ENCODE measurements at regions not wholly inside any gene's neighbourhood (a gene's known extent, or its start where the extent isn't known, plus 50 kb on each side); places are given as distances from the start of the nearest gene placed in this dataset.

- no peaks in the 10 kb centered on the region for H3K36me3 ChIP-seq (ENCODE audit: insufficient read depth)
- no peak overlapping the region for H3K9ac ChIP-seq
- H3K4me3 ChIP-seq (IDR thresholded peaks at IDR 0.05; ENCODE audit: insufficient read depth, low read depth, low read length), result no peak overlapping the region
- H3K27ac ChIP-seq, result no peak overlapping the region
- H3K4me1 ChIP-seq (ENCODE audit: low read depth, poor library complexity, severe bottlenecking), result no peaks in the 10 kb centered on the region
- no peaks in the 10 kb centered on the region for H3K79me2 ChIP-seq (ENCODE audit: insufficient read depth, low read depth)
- H2AFZ ChIP-seq (ENCODE audit: low read depth), result no peak overlapping the region
- no peak for TF ChIP-seq CTCF (conservative IDR thresholded peaks at IDR 0.05; ENCODE audit: low read depth, low read length)
- H3K4me2 ChIP-seq, result no peak overlapping the region
- H4K20me1 ChIP-seq (ENCODE audit: insufficient read depth), result no peaks in the 10 kb centered on the region
- H3K27me3 ChIP-seq (ENCODE audit: insufficient read depth, low read depth), result no peaks in the 10 kb centered on the region
Measured at GRCh38 chr18:44411262-44411905, 269.3 kb upstream of the SETBP1 start.

DNA sequence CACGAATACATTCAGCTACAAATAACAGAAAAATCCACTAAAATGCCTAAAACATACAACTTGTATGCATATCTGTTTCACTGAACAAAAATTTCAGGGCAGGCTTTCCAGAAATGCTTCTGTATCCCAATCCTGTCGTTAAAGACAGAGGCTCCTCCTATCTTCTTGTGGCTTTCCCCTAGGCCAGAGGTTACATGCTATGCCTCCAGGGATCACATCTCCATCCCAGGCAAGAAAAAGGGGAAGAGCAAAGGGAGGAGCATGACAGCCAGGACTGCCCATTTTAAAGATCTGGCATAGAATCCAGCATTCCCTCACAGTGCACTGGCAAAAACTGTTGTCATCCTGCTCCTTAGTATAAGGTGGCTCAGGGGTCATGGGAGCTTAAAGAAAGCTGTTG lies 268.7 kb upstream of the SETBP1 start:
- Histone ChIP-seq H3K4me1 (ENCODE audit: low read depth, poor library complexity, severe bottlenecking) (no peaks in the 10 kb centered on the region), H4K20me1 (ENCODE audit: insufficient read depth) (no peaks in the 10 kb centered on the region), H3K4me3 (IDR thresholded peaks at IDR 0.05; ENCODE audit: insufficient read depth, low read depth, low read length) (no peak overlapping the region), H3K9ac (no peak overlapping the region), H3K27ac (no peak overlapping the region), H2AFZ (ENCODE audit: low read depth) (no peak overlapping the region), H3K36me3 (ENCODE audit: insufficient read depth) (no peaks in the 10 kb centered on the region), H3K79me2 (ENCODE audit: insufficient read depth, low read depth) (no peaks in the 10 kb centered on the region), H3K27me3 (ENCODE audit: insufficient read depth, low read depth) (no peaks in the 10 kb centered on the region), H3K4me2 (no peak overlapping the region)
- TF ChIP-seq CTCF (conservative IDR thresholded peaks at IDR 0.05; ENCODE audit: low read depth, low read length), result no peak

GRCh38 chr18:44423814-44424644 lies 256.7 kb upstream of the SETBP1 start:
- H3K27me3 ChIP-seq (ENCODE audit: insufficient read depth, low read depth), result no peaks in the 10 kb centered on the region
- H3K27ac ChIP-seq, result no peak overlapping the region
- no peaks in the 10 kb centered on the region for H3K36me3 ChIP-seq (ENCODE audit: insufficient read depth)
- H3K79me2 ChIP-seq (ENCODE audit: insufficient read depth, low read depth), result no peaks in the 10 kb centered on the region
- no peak overlapping the region for H3K4me2 ChIP-seq
- H3K9ac ChIP-seq, result no peak overlapping the region
- H3K4me1 ChIP-seq (ENCODE audit: low read depth, poor library complexity, severe bottlenecking), result no peaks in the 10 kb centered on the region
- H3K4me3 ChIP-seq (IDR thresholded peaks at IDR 0.05; ENCODE audit: insufficient read depth, low read depth, low read length), result no peak overlapping the region
- no peak overlapping the region for H2AFZ ChIP-seq (ENCODE audit: low read depth)
- H4K20me1 ChIP-seq (ENCODE audit: insufficient read depth), result no peaks in the 10 kb centered on the region
- no peak for TF ChIP-seq CTCF (conservative IDR thresholded peaks at IDR 0.05; ENCODE audit: low read depth, low read length)

- Histone ChIP-seq H3K27ac (no peak overlapping the region), H3K4me3 (IDR thresholded peaks at IDR 0.05; ENCODE audit: insufficient read depth, low read depth, low read length) (no peak overlapping the region), H3K4me2 (no peak overlapping the region), H3K4me1 (ENCODE audit: low read depth, poor library complexity, severe bottlenecking) (no peaks in the 10 kb centered on the region), H3K79me2 (ENCODE audit: insufficient read depth, low read depth) (no peaks in the 10 kb centered on the region), H3K36me3 (ENCODE audit: insufficient read depth) (no peaks in the 10 kb centered on the region), H4K20me1 (ENCODE audit: insufficient read depth) (no peaks in the 10 kb centered on the region), H3K27me3 (ENCODE audit: insufficient read depth, low read depth) (no peaks in the 10 kb centered on the region), H3K9ac (no peak overlapping the region), H2AFZ (ENCODE audit: low read depth) (no peak overlapping the region)
- TF ChIP-seq CTCF (conservative IDR thresholded peaks at IDR 0.05; ENCODE audit: low read depth, low read length), result no peak
Measured at GRCh38 chr18:44424645-44425035, 256.0 kb upstream of the SETBP1 start.

Measured in KMS-11 (cell line).